CD4-positive, alpha-beta memory T cell (primary cell): ENCODE measurements at regions not wholly inside any gene's neighbourhood (a gene's known extent, or its start where the extent isn't known, plus 50 kb on each side); places are given as distances from the start of the nearest gene placed in this dataset.
"Not testable (repeated sequence)": the region's sequence is repeated elsewhere in the genome, so short reads cannot be mapped to it uniquely, and the experiment has no call there.

Experiments used
- CTCF ChIA-PET: fragments of 350-600 bp; sonication (Branson Sonifier 250); formaldehyde crosslinking; loops from one replicate; lab custom pipeline; 2021; ENCODE audit warnings: inconsistent platforms; ENCODE audit not compliant: partially characterized antibody; lab: Charles Lee
- POLR2A ChIA-PET: fragments of 350-600 bp; sonication (Branson Sonifier 250); formaldehyde crosslinking; loops from one replicate; lab custom pipeline; 2021; ENCODE audit not compliant: partially characterized antibody; lab: Charles Lee
- DNase-seq, 5 donors: peaks; one replicate each; pipeline versions ENCODE4 v3.0.0 to v3.0.0-alpha.2; 2020 to 2022; ENCODE audit warnings: mixed read lengths in 1 of 5
- H3K27ac ChIP-seq: one replicate; pipeline ENCODE4 v1.7.0; 2013; ENCODE audit warnings: low read depth, low read length
- H3K27me3 ChIP-seq: 2 replicates; pipeline ENCODE4 v1.7.0; 2013; ENCODE audit warnings: mild to moderate bottlenecking, low read length, moderate library complexity; ENCODE audit not compliant: insufficient read depth
- H3K36me3 ChIP-seq: 2 replicates; pipeline ENCODE4 v1.7.0; 2013; ENCODE audit warnings: mild to moderate bottlenecking, low read length, moderate library complexity; ENCODE audit not compliant: insufficient read depth
- H3K4me1 ChIP-seq: 2 replicates; pipeline ENCODE4 v1.7.0; 2013; ENCODE audit warnings: mild to moderate bottlenecking, low read length, moderate library complexity; ENCODE audit not compliant: insufficient read depth
- H3K4me3 ChIP-seq, 2 donors: one replicate each; pipeline ENCODE4 v1.7.0; 2013; ENCODE audit warnings: low read length in 2 of 2, mild to moderate bottlenecking in 1 of 2
- H3K9me3 ChIP-seq, 2 donors: one replicate each; pipeline ENCODE4 v1.7.0; 2013; ENCODE audit warnings: low read length in 2 of 2, control low read depth in 1 of 2; ENCODE audit not compliant: control insufficient read depth in 1 of 2
- H3K27ac Mint-ChIP-seq, 7 donors: one replicate each; pipeline ENCODE4 v1.8.0; 2020 to 2021; ENCODE audit warnings: mixed read lengths in 7 of 7, mild to moderate bottlenecking in 6 of 7, inconsistent platforms in 3 of 7, moderate library complexity in 3 of 7
- H3K27me3 Mint-ChIP-seq, 2 donors: one replicate each; pipeline ENCODE4 v1.8.0; 2020 to 2021; ENCODE audit warnings: mixed read lengths in 2 of 2
- H3K36me3 Mint-ChIP-seq, 2 donors: one replicate each; pipeline ENCODE4 v1.8.0; 2020 to 2021; ENCODE audit warnings: mixed read lengths in 2 of 2, inconsistent platforms in 1 of 2, mild to moderate bottlenecking in 1 of 2
- H3K4me1 Mint-ChIP-seq, 4 donors: one replicate each; pipeline ENCODE4 v1.8.0; 2020 to 2021; ENCODE audit warnings: mixed read lengths in 4 of 4, mild to moderate bottlenecking in 1 of 4
- H3K4me3 Mint-ChIP-seq, 8 donors: one replicate each; pipeline ENCODE4 v1.8.0; 2020 to 2021; ENCODE audit warnings: mixed read lengths in 8 of 8, mild to moderate bottlenecking in 7 of 8, moderate library complexity in 6 of 8, inconsistent platforms in 3 of 8
- H3K9me3 Mint-ChIP-seq, 8 donors: one replicate each; pipeline ENCODE4 v1.8.0; 2020 to 2021; ENCODE audit warnings: mixed read lengths in 8 of 8, mild to moderate bottlenecking in 5 of 8, inconsistent platforms in 3 of 8, moderate library complexity in 1 of 8
- intact Hi-C: fragments of 100-400 bp; cut with micrococcal nuclease; formaldehyde crosslinking; loops from one replicate; pipeline ENCODE4 v1.15.1; 2023

- H3K27me3 Mint-ChIP-seq: peaks cover 0 to 1% of the 10 kb centered on the region in 2 donors
- no peaks in the 10 kb centered on the region for H3K4me1 Mint-ChIP-seq
- Histone ChIP-seq H3K9me3 (no peaks in the 10 kb centered on the region), H3K4me3 (no peak overlapping the region), H3K27ac (no peak overlapping the region), H3K27me3 (no peaks in the 10 kb centered on the region), H3K4me1 (no peaks in the 10 kb centered on the region), H3K36me3 (no peaks in the 10 kb centered on the region)
- intact Hi-C loops: no loop called here
- no peak for DNase-seq
- POLR2A ChIA-PET: no interaction called here
- H3K4me3 Mint-ChIP-seq: no peak overlapping the region
- CTCF ChIA-PET: no interaction called here
- H3K9me3 Mint-ChIP-seq: peaks cover 0 to 4% (median under 1%) of the 10 kb centered on the region in 8 donors
- H3K36me3 Mint-ChIP-seq: no peaks in the 10 kb centered on the region
- H3K27ac Mint-ChIP-seq: no peak overlapping the region
These were observed 64.4 kb upstream of the TRHDE start for GRCh38 chr12:72207486-72208409.

GRCh38 chr12:72209086-72209485 lies 63.1 kb upstream of the TRHDE start:
- ChIA-PET CTCF (no interaction called here), POLR2A (no interaction called here)
- H3K27ac Mint-ChIP-seq: no peak overlapping the region
- no peaks in the 10 kb centered on the region for H3K4me1 Mint-ChIP-seq
- no peak overlapping the region for H3K4me3 ChIP-seq
- peaks cover 0 to 1% of the 10 kb centered on the region in 2 donors for H3K27me3 Mint-ChIP-seq
- intact Hi-C loops: no loop called here
- no peaks in the 10 kb centered on the region for H3K36me3 ChIP-seq
- H3K4me3 Mint-ChIP-seq: no peak overlapping the region
- peaks cover 0 to 4% (median under 1%) of the 10 kb centered on the region in 8 donors for H3K9me3 Mint-ChIP-seq
- H3K36me3 Mint-ChIP-seq: no peaks in the 10 kb centered on the region
- H3K27ac ChIP-seq: no peak overlapping the region
- H3K9me3 ChIP-seq: no peaks in the 10 kb centered on the region
- DNase-seq: peak in 1 of 5 donors; percentile 9
- no peaks in the 10 kb centered on the region for H3K27me3 ChIP-seq
- H3K4me1 ChIP-seq: no peaks in the 10 kb centered on the region

- Histone ChIP-seq H3K4me3 (no peak overlapping the region), H3K9me3 (no peaks in the 10 kb centered on the region), H3K27me3 (no peaks in the 10 kb centered on the region), H3K27ac (no peak overlapping the region), H3K36me3 (no peaks in the 10 kb centered on the region), H3K4me1 (no peaks in the 10 kb centered on the region)
- CTCF ChIA-PET: no interaction called here
- Mint-ChIP-seq H3K9me3 (peaks cover 0 to 4% (median 0%) of the 10 kb centered on the region in 8 donors), H3K27ac (no peak overlapping the region), H3K27me3 (peaks cover 0 to 2% of the 10 kb centered on the region in 2 donors), H3K36me3 (no peaks in the 10 kb centered on the region), H3K4me3 (no peak overlapping the region), H3K4me1 (no peaks in the 10 kb centered on the region)
- no peak for DNase-seq
- intact Hi-C loops: no loop called here
- POLR2A ChIA-PET: no interaction called here
These were observed 58.0 kb upstream of the TRHDE start for GRCh38 chr12:72214163-72214562.

GRCh38 chr12:72215287-72215686 lies 56.9 kb upstream of the TRHDE start:
- H3K4me3 Mint-ChIP-seq, H3K4me1 Mint-ChIP-seq, H3K27ac Mint-ChIP-seq, DNase-seq, H3K36me3 ChIP-seq, H3K27ac ChIP-seq, H3K9me3 Mint-ChIP-seq, POLR2A ChIA-PET, H3K27me3 ChIP-seq, H3K4me1 ChIP-seq, H3K27me3 Mint-ChIP-seq, CTCF ChIA-PET, H3K4me3 ChIP-seq, intact Hi-C loops, H3K9me3 ChIP-seq, H3K36me3 Mint-ChIP-seq: not testable (repeated sequence)

GRCh38 chr12:72219937-72220336 lies 52.2 kb upstream of the TRHDE start:
- no peaks in the 10 kb centered on the region for H3K4me1 Mint-ChIP-seq
- H3K27ac Mint-ChIP-seq: no peak overlapping the region
- Histone ChIP-seq H3K27ac (no peak overlapping the region), H3K36me3 (no peaks in the 10 kb centered on the region), H3K4me3 (no peak overlapping the region), H3K9me3 (no peaks in the 10 kb centered on the region), H3K27me3 (no peaks in the 10 kb centered on the region), H3K4me1 (no peaks in the 10 kb centered on the region)
- H3K9me3 Mint-ChIP-seq: no peaks in the 10 kb centered on the region
- DNase-seq: no peak
- no peak overlapping the region for H3K4me3 Mint-ChIP-seq
- H3K36me3 Mint-ChIP-seq: no peaks in the 10 kb centered on the region
- intact Hi-C loops: no loop called here
- ChIA-PET CTCF (no interaction called here), POLR2A (no interaction called here)
- H3K27me3 Mint-ChIP-seq: peaks cover 0 to under 1% of the 10 kb centered on the region in 2 donors
